ENCODE measurements at regions not wholly inside any gene's neighbourhood (a gene's known extent, or its start where the extent isn't known, plus 50 kb on each side); places are given as distances from the start of the nearest gene placed in this dataset.

DNA sequence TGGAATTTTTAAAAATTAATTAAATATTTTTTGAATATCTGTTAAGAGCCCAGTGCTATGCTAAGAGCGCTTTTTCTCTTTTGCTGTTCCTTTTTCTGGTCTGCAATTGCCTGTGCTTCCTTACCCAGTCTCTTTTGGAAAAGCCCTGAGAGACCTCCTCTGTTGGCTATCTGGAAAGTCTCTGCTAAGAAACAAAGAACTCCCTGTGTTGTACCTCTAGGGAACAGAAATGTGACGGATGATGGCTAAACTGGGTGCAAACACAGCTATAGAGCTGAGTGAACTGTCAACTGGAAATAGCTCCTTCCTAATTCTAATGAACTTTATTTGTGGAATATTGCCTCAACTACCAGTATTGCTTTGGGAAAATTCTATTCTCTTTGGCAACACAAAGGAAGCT is 261.6 kb upstream of the NOVA1 start:
- DNase-seq = no peak

GRCh38 chr14:26860111-26860510 is 262.3 kb upstream of the NOVA1 start:
- DNase-seq = no peak

DNA sequence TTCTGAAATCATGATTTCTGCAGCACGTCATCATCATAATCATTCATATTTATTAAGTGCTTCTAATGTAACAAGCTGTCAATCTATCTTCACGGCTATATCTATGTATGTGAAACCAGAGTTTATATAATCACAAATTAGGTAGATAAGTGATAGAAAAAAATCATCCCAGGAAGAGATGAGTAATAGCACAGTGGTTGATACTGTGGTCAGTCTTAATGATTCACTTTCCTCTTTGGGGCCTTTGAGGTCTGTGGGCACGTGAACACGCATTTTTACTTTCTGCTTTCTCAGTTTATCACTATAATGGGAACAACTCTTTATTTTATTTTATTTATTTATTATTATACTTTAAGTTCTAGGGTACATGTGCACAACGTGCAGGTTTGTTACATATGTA is 265.9 kb upstream of the NOVA1 start:
- DNase-seq = no peak

GRCh38 chr14:26866721-26867120 is 268.9 kb upstream of the NOVA1 start:
- no peak for DNase-seq

GRCh38 chr14:26867171-26867757 is 269.4 kb upstream of the NOVA1 start:
- DNase-seq = no peak

- DNase-seq = no peak
Observed at GRCh38 chr14:26870096-26870495, 272.3 kb upstream of the NOVA1 start.

DNA sequence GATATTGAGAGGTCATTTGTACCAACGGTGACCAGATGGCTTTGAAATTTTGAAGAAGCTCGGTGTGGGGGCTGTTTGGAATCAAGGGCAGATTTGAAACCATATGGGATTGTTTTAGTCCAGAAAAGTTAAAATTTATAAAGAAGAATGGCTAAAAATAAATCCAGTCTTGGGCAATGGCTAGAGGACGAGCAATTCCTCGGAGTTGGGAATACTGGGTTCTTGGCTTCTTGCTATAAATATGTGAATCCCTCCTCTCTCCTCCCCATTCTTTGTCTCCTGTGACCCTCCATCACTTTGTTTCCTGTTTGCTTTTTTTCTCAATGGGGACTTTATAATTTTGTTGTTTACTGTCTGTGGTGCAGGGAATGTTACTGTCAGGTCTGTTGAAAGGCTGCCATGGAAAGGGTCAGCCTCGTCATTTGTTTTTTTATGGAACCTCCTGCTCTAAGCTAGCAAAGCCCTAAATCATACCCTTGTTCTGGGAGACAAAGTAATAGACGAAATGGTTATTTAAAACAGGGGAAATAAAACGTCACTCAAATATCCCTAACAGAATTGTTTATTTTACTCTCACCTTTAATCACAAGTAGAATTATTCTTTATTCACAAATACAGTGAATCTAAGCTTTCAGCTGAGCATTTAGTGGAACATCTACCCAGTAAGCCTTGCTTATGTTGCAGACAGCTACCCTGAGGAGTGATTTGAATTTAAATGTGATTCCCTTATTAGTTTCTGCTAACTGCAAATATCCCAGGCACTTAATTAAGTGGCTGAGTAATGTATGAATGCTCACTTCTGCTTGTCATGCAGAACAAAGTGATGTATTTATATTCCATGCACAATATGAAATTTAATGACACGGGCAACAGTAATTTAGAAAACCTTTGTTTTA is 273.1 kb upstream of the NOVA1 start:
- no peak for DNase-seq

DNA sequence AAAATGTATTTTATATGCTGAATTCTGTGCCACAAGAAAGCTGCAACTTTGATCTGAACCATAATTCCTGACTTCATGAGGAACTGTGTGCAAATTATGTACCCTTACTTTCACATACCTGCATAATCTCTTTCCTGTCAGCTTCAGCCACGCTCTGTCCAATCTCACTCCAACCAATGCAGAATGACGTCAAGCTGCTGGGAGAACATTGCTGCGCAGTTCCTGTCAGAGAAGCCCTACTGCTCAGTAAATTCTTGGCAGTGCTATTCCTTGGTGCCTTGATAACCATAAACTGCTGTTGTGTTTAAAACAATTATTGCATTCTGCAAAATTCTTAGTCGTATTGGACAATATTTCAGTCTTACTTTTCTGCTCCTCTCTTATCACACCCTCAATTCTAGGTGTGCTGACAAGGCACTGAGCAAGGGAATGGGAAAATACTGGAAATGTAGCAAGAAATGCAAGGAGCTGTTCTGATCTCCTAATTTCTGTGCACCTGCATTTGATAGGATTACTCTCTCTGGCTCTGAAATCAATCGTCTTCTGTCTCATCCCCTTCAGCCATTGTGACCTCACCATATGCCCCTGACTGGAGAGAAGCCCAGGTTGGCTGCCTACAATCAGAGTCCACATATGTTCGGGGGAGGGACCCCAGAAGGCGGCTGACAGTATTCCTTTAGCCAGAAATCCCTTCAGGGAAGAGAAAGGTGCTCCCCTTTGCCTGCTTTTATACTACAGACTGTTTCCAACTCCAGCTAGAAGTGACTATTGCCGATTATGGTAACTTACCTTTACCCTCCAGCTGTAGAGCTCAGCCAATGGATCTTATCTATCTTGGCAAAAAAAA is 274.9 kb upstream of the NOVA1 start:
- no peak for DNase-seq

DNA sequence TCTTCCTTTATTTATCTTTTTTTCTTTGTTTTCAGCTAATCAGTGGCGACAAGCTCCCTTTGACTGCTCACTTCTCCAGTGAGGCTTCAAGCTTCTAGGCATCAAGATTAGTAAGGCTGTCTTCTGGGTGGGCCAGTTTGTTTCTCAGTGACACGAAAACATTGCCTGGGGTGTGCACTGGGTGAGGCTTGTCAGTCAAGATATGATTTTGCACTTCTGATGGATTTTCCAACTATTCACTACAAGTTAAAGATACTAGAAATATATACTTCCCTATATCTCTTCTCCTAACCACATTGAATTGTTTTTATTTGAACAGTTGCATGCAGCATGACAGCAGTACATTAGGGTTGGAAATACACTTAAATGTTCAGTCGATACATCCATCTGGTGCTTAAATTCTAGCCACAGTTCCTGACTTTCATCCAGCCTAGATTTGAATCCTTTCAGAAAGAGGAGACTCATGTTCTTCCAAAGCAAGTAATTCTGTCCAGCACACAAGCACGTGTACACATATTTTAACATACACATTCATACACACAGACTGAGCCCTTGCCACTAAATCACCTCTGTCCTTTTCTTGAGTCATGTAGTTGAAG is 275.6 kb upstream of the NOVA1 start:
- DNase-seq = no peak

DNA sequence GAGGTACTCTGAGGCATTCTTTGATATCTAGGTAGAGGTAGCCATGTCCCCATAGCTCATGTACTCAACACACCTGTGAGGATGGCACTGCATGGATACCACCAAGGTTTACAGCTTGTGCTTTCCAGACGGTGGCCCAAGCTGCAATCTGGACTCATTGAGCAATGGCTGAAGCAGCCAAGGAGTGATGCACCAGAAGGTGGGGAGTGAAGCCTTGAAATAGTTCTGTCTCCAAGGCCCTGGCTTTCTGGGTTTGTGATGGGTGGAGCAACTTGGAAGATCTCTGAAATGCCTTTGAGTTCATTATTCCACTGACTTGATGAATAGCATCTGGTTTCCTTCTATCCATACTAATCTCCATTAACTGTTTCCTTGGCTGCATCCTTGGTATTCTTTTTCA is 290.0 kb upstream of the NOVA1 start:
- DNase-seq = no peak

DNA sequence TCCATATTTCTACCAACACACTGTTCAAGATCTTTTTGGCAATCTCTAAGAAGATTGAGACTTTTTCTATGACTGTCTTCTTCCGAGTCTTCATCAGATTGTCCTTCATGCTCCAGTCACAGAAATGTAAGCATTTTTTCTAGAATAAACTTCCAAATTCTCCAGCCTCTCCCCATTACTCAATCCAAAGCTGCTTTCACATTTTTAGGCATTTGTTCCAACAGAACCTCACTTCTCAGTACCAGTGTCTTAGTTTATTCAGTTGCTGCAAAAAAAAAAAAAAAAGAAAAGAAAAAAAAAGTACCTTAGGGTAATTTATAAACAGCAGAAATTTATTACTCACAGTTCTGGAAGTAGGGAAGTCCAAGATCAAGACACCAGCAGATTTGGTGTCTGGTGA is 290.8 kb upstream of the NOVA1 start:
- no peak for DNase-seq

- DNase-seq = no peak
Observed at GRCh38 chr14:26896447-26896846, 298.6 kb upstream of the NOVA1 start.

DNA sequence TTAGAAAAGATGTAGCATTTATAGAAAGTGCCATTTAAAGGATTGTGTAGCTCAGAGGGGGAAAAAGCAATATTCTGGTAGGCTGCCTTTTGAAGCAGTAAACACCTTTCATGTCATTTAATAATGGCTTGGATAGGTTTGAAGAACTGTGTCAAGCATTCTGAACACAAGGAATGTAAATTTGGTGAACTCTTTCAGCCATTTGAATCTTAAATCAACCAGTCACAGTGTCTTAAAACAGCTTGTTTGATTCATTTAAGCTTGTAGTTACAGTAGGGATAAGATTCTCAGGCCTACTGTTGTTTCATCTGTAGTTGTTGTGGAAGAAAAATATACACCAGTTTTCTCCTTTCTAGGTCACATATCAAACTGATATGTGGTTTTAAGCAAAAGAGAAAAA is 299.4 kb upstream of the NOVA1 start:
- no peak for DNase-seq

DNA sequence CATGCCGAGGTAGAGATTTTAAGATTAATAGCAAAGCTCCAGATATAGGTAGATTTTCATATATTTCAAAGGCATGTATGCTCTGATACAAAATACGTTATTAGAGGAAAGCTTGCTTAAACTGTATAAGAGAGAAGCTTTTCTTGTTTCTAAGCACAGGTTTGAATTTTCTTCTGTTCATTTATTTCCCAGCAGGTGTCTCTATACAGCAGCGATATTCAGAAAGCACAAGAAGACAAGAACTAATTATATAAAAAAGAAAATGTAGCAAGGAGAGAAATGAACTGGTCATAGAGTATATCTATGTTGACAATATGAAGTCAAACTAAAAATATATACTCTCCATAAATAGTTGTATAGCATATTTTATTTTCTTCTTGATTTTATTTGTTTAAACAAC is 307.4 kb upstream of the NOVA1 start:
- no peak for DNase-seq

DNA sequence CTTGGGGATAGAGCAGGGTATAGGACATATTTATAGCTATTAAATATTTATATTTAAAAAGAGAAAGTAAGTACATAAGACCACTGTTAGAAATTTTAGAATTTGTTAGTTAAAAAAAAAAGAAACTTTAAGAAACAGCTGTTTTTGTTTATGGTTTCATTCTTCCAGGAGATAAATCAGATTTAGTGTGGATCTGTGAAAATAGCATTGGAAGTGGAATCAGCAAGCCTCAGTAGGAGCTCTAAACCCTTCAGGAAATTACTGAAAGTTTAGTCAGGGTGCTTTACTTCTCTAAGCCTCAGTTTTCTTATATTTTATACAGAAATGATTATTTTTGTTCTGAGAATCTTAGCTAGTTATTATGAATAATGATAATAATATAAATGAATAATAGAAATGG is 316.0 kb upstream of the NOVA1 start:
- DNase-seq = no peak

DNA sequence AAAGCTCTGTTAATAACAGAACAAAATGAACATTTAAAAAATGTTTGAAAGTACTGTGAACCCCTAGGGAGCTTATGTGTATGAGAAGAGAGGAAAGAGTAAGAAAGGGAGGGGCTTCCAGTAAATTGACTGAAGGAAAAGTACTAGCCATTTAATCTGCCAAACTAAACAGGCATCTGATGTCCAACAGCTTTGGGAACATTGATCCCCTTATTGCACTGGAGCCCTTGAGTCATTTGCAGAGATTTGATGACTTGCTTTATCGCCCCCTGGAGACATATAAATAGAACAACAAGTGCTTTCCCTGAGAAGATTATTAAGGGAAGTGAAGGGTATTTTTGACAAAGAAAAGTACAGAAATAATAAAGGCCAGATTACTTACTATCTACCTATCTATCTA is 319.3 kb upstream of the NOVA1 start:
- no peak for DNase-seq

DNA sequence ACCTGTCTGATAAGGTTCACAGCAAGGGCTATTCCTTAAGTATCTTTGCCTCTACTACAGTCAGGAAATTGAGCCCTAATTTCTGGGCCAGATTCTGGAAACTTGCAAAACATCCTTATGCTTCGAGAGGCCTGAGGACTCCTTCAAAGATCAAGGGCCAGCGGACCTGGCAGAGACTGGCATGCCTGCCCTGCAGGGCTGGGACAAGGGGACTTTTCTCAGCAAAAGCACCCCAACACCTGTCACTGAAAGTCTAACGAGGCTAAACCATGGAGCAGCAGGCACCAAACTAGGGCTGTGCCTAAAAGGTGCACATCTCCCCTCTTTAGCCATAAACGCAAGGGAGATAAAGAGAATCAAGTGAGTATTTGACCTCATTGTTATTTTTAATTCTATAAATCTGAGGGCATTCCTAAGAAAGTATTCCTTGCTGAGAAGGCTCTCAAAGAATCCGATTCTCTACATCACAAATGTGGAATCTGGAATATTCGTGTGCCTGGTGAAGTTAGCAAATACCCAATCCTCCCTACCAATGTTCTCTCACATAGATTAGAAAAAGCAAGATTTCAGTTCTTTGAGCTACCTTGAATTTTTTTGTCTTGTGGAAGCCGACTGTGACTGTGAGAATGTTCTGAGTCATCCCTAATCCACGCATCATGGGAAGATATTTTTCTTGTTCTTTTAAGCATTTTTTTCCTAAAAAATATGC is 328.2 kb upstream of the NOVA1 start:
- DNase-seq = no peak

- DNase-seq = no peak
Observed at GRCh38 chr14:26926585-26926984, 328.8 kb upstream of the NOVA1 start.

DNA sequence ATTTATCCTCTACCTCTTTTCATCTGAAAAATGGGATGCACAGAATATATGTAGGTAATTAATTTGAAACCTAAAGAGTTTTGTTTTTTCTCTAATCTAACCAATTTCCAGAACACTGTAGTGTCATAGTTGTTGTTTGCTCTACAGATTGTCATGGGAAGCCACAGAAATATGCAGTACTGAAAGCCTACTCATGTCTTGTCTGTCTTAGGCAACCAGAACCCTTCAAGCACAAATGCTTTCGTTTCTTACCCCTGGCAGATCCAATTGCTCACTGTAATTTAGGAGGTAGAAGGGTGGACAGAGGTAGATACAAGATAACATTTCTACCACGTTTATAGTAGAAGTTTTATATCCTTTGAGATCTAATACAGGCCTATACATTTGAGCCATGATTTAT is 330.2 kb upstream of the NOVA1 start:
- DNase-seq = no peak

- no peak for DNase-seq
Observed at GRCh38 chr14:26929361-26929760, 331.5 kb upstream of the NOVA1 start.

- no peak for DNase-seq
Observed at GRCh38 chr14:26930576-26930975, 332.7 kb upstream of the NOVA1 start.

DNA sequence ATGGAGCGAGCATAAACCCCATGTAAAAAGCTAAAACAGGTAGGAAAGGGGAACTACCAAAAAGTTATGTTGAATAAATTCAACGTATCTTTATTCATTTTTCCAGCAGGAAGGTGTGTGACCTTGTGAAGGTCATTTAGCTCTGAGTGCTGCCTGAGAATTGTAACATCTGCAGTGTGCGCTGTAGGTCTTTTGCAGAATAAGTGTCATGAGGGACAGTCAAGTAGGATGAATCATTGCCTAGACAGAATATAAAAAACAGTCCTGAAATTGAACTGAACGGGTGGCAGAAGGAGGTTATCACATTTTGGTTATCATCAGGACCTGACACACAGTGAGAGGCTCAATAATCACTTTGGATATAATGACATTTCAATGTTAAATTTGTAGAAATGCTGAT is 334.8 kb upstream of the NOVA1 start:
- DNase-seq = no peak

DNA sequence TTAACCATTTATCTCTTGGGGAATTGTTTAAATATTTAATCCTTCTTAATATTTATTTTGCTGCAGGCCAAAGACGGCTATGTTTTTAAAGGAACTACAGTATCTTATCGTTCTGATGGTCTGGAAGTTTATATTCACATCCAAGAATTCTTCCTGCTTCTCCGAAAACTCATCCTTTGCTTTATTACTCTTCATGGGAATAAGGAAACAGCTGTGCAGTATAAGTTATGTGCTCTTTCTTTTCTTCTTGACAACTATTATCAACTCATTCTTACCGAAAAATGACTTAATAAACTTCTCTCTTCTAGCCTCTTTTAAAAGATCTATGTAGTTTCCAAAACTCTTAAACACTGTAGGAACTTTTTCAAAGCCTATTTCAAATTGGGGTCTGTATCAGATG is 335.6 kb upstream of the NOVA1 start:
- DNase-seq = no peak
